HG03575 (cell line): ENCODE measurements at regions not wholly inside any gene's neighbourhood (a gene's known extent, or its start where the extent isn't known, plus 50 kb on each side); places are given as distances from the start of the nearest gene placed in this dataset.

Experiments used
- ATAC-seq: cut with Tn5 transposase; IDR thresholded peaks from one replicate; pipeline ENCODE4 v1.9.1; 2021; ENCODE audit not compliant: unreplicated experiment, insufficient number of reproducible peaks, low FRiP score; ENCODE audit errors: extremely low read depth

DNA sequence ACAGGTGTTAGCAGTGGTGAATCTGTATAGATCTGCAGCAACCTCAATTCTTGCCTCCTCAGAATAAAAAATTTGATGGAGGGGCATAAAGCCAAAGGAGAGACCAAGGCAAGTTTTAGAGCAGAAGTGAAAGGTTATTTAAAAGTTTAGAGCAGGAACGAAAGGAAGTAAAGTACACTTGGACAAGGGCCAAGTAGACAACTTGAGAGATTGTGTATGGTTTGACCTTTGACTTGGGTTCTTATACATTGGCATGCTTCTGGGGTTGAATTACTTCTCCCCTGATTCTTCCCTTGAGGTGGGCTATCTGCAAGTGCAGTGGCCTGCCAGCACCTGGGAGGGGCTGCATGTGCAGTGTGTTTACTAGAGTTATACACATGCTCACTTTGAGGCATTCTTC is 278.8 kb upstream of the NDST3 start:
- no peak for ATAC-seq

DNA sequence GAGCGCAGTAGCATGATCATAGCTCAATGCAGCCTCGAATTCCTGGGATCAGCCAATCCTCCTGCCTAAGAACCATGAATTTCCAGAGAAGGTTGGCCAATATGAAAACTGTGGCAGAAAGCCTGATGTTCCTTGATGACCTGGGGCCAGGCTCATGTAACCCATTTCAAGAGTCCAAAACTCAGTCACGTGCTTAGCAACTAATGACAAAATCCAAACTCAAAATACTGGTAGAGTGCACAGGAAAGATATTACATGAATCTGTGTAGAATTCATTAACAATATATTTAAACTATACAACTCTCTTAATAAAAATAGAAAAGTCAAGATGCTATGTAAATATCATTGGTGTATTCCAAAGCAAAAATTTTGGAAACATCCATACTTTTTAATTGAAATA is 265.7 kb upstream of the NDST3 start:
- ATAC-seq: no peak

DNA sequence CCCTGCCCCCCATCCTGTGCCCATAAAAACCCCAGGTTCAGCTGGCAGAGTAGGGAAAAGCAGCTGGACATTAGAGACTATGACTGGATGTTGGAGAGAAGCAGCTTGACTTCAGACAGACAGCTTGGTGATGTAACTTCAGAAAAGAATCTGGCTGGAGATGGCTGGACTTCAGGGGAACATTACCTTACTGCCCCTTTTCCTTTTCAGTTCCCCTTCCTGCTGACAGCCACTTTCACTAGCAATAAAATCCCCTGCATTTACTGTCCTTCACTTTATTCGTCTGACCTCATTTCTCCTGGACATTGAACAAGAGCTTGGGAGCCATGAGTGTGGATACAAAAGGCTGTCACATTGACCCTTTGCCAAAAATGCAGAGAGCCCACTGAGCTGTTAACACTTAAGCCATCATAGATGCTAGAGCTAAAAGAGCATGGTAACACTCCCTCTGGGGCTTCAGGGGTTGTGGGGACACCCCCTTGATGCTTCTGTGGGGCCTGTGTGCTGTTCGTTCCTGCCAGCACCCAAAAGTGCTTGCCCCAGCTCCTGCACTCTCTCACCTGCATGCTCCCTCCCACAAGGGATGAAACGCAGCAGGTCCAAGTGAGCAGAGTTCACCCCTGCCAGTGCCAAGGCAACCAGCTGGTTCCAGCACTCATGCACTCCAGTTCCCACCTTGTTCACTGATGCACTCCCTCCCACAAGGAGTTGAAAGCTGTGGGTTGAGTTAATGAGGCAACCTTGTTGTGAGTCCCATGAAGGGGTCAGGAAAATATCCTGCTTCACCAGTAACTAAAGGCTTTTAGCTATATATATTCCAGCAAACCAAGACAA is 263.8 kb upstream of the NDST3 start:
- ATAC-seq: no peak

DNA sequence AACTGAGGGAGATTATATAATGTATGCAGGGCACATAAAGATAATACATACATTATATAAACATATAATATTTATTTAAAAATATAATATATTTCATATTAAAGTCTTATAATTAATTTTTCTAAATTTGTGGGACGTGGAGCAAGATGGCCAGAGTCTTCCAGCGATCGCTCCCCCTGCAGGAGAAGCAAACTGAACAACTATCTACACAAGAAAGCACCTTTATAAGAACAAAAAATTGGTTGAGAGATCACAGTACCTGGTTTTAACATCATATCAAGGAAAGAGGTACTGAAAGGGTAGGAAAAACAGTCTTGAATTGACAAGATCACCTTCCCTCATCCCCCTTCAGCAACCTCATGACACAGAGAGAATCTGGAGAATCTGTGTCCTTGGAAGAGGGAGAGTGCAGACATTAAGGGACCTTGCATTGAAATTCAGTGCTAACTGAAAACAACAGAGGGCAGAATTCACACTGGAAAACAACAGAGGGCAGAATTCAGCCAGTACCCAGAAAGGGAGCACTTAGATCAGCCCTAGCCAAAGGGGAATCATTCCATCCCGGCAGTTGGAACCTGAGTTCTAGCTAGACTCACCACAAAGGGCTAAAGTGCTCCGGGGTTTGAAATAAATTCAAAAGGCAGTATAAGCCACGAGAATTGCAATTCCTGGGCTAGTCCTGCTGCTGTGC is 262.5 kb upstream of the NDST3 start:
- ATAC-seq: no peak

DNA sequence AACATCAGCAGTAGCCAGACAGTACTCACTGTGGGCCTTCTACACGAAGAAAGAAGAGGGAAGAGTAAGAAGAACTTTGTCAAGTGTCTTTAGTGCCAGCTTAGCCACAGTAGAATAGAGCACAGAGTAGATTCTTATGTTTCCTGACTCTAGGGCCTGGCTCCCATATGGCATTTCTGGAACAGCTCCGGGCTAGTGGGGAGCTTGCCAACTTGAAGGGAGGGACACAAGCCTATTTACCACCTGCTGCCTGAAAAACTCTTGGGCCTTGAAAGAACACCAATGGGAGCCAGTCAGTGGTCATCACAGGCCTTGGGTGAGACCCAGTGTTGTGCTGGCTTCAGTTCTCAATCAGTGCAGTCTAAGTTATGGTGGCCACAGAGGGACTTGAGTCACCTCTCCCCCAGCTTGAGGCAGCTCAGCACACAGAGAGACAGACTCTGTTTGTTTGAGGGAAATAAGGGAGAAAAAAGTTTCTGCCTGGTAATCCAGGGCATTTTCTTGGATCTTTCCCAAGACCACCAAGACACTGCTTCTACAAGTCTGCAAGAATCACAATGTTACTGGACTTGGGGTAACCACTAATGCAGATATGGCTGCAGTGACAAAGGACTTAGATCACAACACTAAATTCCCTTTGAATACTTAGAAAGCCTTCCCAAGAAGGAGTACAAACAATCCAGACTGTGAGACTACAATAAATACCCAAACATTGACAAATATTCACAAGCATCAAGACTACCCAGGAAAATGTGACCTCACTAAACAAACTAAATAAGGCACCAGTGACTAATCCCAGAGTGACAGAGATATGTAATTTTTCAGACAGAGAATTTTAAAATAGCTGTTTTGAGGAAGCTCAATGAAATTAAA is 261.0 kb upstream of the NDST3 start:
- no peak for ATAC-seq

DNA sequence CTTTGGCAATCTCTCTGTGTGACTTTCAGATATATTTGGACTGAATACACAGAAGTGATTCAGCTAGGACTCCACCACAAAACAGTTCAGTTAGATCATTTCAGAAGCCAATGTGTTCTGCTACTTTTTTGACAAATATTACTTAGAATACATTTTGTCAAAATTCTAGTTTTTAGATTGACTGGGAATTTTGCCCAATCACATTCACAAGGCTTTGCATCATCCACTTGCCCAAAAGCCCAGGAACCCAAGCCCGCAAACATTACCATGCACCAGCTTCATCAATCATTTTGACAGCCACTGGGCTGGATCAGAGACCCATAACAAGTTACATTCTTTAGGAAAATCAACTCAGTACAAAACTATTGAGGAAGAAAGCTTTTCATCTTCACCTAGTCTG is 256.6 kb upstream of the NDST3 start:
- ATAC-seq: no peak

DNA sequence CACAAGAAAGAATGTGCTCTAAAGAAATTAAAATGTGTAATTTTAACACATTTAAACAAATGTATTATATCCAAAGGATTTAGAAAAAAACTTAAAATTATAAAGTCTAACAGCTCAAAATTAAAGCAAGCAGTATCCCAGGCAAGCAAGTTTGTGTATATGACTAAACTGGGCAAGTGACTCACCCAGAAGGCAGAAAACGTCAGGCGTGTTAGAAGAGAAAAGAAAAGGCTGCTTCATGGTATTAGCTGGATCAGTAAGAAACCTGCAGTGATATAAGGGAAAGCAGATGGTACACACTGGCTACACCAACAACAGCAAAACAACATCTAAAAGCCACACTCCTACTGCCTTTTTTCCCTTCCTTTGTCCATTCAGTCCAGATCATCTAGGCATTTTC is 250.6 kb upstream of the NDST3 start:
- ATAC-seq: no peak

DNA sequence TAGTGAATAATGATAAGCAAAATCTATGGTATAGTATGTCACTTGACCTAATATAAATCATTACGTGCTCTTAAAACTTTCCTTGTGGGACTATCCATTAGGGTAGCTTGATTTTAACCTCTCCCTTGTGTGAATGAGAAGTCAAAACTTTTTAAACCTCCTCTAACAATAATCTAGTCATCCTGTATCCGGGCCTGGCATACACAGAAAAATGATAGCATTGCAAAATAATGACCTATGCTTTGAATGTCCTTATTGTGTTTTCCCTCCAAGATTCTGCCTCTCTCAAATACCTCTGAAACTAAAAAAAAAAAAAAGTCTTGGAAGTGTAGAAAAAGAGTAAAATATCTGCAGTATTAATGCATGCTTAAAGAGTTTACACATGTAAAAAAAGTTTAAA is 250.0 kb upstream of the NDST3 start:
- ATAC-seq: no peak

DNA sequence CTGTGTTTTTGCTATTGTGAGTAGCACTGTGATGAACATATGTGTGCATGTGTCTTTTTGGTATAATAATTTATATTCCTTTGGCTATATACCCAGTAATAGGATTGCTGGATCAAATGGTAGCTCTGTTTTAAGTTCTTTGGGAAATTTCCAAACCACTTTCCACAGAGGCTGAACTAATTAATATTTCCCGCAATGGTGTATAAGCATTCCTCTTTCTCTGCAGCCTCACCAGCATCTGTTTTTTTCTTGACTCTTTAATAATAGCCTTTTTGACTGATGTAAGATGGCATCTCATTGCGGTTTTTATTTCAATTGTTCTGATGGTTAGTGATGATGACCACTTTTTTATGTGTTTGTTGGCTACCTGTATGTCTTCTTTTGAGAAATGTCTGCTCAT is 247.7 kb upstream of the NDST3 start:
- no peak for ATAC-seq

DNA sequence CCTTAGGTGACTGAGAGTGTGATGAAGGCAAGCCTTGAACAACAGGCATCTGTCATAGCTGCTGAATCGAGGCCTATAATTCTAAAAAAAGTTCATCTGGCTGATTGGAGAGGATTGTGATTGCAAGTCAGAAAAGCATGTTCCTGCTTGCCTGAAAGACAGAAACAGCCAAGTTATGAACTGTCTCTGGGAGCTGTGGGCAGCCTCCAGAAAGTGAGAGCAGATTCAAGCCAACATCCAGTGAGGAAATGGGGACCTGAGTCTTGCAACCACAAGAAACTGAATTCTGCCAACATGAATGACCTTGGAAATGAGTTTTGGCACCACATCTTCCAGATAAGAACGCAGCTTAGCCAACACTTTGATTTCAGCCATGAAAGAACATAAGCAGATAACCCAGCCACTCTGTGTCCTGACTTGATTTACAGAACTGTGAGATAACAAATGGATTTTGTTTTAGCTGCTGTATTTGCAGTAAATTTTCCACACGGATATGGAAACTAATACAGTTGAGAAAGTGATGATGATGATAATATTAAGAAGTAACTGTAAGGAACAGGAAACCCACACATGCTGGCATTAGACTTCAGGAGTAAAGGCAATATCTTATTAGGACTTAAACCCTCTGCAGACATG is 240.3 kb upstream of the NDST3 start:
- no peak for ATAC-seq

DNA sequence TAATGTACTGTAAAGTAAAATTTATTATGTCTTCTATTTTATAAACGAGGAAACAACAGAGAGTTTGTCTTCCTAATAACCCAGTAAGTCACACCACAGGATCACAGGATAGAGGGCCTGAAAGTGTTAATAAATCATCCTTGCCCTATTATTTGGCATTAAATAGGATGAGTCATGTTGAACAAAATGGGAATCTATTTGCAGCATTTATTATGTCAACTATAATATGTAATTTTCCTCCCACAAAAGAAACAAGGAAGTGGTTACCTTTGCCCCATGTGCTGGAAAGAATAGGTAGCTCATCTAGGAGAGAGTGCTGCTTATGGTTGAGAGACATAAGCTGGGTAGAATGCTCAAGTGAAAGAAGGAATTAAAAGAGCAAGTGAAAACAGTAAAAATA is 237.6 kb upstream of the NDST3 start:
- no peak for ATAC-seq

DNA sequence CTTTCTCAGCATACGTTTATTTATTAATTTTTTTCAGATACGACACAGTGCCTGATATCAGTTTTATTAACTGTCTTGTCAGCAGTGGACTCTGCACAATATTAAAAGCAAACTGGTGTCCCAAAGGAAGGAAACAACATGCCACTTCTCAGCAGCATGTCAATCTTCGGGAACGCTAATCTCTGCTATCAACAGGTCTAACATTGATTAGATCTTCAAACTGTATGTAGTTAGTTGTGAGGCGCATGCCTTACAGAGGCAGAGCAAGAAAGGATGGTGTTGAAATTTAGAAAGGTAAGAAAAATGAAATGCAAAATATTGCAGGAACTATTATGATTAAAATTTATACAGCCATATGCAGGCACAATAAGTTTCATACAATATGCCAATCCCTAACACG is 233.7 kb upstream of the NDST3 start:
- no peak for ATAC-seq

DNA sequence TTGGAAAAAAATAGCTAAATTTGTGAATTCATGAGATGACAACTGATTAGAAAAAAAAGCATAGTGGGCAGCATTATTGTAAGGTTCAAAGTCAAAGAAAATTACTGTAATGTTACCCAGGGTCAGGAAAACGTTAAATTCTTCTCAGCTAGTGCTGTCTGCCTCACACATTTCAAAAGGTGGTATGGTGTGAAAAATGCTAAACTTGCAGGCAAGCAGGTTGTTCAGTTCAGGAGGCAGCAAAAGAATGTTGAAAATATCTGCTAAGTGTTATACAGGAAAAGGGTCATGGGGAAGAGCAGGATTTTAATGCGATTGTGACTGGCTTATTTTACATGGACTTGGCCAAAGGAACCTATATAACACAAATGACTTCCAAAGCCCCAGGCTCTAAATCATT is 232.5 kb upstream of the NDST3 start:
- ATAC-seq: no peak

DNA sequence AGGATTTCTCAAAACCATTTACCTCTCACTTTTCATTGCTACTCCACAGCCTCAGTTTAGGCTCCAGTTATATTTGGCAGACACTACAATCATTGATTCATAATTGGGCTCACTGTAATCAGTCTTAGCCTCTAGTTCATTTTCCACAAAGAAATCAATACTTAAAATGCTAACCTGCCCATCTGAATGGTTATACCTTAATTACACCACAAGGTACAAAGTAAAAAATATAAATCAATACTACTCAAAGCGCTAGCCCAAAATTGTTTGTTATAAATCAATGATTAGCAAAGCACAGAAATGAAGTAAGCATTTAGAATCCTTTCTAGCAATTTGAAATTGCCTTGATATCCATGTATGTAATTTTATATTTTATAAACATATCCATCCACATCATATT is 222.6 kb upstream of the NDST3 start:
- ATAC-seq: no peak

DNA sequence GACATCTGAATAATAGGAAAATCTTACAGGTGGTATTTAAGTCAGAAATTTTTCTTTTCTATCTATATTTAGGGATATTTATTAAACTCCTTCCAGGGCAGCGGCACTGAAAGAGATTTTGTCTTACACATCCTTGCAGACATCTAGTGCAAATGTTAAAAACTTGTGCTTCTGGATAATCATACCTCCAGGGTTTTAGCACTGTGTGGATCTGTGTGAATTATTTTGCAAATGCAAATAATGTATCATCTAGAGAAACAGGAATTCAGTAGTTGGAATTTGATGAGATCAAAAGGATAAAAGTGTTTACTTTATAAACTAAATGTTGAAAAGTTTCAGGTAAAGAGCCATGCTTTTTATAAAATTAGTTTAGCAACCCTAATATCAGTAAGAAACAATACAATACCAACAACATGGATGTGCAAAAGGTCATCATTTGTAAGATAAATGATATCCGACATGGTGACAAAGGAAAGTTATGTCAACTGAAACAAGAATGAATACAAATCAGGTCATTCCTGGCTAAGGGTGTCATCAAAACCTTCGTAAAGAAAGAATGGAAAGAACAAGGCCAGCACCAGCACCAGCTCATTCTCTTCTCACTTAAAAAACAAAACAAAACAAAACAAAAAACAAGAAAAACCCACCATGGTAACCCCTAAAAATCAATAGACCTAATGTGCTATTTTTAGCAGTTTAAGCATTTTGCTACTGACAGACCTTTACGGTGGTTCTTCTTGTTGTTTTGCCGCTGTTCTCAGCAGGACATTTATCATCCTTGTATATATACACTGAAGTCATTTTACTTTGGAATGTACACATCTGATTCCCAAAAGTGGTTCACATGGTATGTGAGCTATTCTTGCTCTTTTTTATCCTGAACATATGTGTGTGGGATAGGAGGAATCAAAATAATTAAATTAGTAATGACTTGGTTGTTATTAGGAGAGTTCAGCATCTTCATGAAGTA is 219.7 kb upstream of the NDST3 start:
- ATAC-seq: no peak

DNA sequence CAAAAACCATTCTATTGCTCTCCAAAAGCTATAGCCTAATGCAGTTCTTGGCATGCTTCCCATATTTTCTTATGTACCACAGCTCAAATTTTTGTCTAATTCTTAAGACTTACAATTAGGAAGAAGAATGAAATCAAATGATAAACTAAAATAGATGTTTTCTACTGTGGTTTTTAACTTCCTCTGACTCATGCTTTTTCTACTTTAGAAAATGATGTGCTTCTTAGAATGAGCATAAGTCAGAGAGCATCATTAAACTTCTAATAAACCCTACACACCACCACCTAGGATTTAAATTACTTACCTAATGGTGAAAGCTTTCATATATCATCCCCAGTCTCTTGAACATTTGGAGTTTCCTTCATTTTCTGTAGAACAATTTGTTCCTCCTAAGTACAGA is 217.0 kb upstream of the NDST3 start:
- no peak for ATAC-seq

DNA sequence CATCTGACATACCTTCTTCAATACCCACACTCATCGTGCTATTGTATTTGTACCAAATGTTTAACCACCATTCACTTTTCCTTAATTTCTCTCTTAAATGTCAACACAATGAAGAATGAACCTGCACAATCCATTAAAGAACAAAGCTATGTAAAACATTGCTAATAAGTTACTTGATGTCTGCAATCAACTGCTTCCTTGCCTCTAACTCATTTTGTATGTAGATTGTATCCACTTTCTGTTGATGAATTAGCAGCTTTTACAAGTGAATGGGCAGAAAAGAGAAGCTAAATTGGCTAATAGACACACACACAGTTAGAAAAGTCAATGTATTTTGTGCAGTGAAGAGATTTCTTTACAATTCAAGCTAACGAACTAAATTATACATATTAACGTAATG is 212.5 kb upstream of the NDST3 start:
- ATAC-seq: no peak

DNA sequence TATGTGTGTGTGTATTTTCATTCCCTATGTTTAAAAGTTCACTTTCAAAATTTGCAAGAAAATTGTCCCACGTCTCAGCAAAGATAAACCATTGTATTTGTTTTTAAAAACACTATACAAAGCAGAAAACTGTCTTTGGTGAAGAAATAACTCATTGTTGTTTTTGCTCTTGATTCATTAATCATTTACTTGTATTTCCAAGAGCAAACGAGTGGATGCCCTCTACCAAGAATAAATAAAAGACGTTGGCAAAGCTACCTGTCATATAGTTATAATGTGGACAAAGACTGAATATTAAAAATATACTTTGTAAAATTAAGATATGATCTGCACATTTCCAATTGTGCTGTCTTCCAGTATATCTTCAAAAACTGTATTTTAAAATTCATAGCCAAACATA is 210.9 kb upstream of the NDST3 start:
- ATAC-seq: no peak
